OCI-LY1 (cell line): ENCODE measurements at regions not wholly inside any gene's neighbourhood (a gene's known extent, or its start where the extent isn't known, plus 50 kb on each side); places are given as distances from the start of the nearest gene placed in this dataset.

Source experiments
- H2AFZ ChIP-seq: fragments of 200-600 bp; sonication (generic), shearing (Covaris generic); 2 replicates; pipeline ENCODE4 v1.6.0; 2014; ENCODE audit warnings: antibody characterized with exemption, mild to moderate bottlenecking, low read length
- H3F3A ChIP-seq: fragments of 200-600 bp; sonication (generic), shearing (Covaris generic); 2 replicates; pipeline ENCODE4 v1.6.0; 2014; ENCODE audit warnings: mild to moderate bottlenecking, antibody characterized with exemption, low read length, moderate library complexity; ENCODE audit not compliant: insufficient read depth
- H3K27ac ChIP-seq: fragments of 200-600 bp; sonication (generic); 2 replicates; pipeline ENCODE4 v1.5.1; 2014; ENCODE audit warnings: low read length, mixed run types, mild to moderate bottlenecking, low read depth; ENCODE audit not compliant: poor library complexity, severe bottlenecking
- H3K27me3 ChIP-seq: fragments of 200-600 bp; sonication (generic); 2 replicates; pipeline ENCODE4 v1.6.0; 2014; ENCODE audit warnings: antibody characterized with exemption, mild to moderate bottlenecking, low read length, moderate library complexity; ENCODE audit not compliant: insufficient read depth
- H3K36me3 ChIP-seq: fragments of 200-600 bp; sonication (generic); 2 replicates; pipeline ENCODE4 v1.6.1; 2014; ENCODE audit warnings: mild to moderate bottlenecking, antibody characterized with exemption, low read length, moderate library complexity, mixed read lengths; ENCODE audit not compliant: insufficient read depth
- H3K4me1 ChIP-seq: fragments of 200-600 bp; sonication (generic); 2 replicates; pipeline ENCODE4 v1.5.1; 2014; ENCODE audit warnings: mild to moderate bottlenecking, low read length, moderate library complexity; ENCODE audit not compliant: insufficient read depth, severe bottlenecking
- H3K4me2 ChIP-seq: fragments of 200-600 bp; sonication (generic), shearing (Covaris generic); 2 replicates; pipeline ENCODE4 v1.6.1; 2014; ENCODE audit warnings: low read length
- H3K4me3 ChIP-seq: fragments of 200-600 bp; sonication (generic); 2 replicates; pipeline ENCODE4 v1.5.1; 2014; ENCODE audit warnings: low read length, low read depth, mild to moderate bottlenecking, mixed read lengths; ENCODE audit not compliant: poor library complexity, severe bottlenecking
- H3K79me2 ChIP-seq: fragments of 200-600 bp; shearing (Covaris generic); 2 replicates; pipeline ENCODE4 v1.6.1; 2016; ENCODE audit warnings: mixed run types, low read length, mixed read lengths; ENCODE audit not compliant: insufficient read depth
- H3K9ac ChIP-seq: fragments of 200-600 bp; sonication (generic), shearing (Covaris generic); 2 replicates; pipeline ENCODE4 v1.6.1; 2014; ENCODE audit warnings: mild to moderate bottlenecking, low read length, mixed read lengths
- H3K9me2 ChIP-seq: fragments of 200-600 bp; sonication (generic), shearing (Covaris generic); 2 replicates; pipeline ENCODE4 v1.6.1; 2014; ENCODE audit warnings: low read depth, mild to moderate bottlenecking, low read length, mixed read lengths
- H3K9me3 ChIP-seq: fragments of 200-600 bp; shearing (Covaris generic); 2 replicates; pipeline ENCODE4 v1.6.1; 2014; ENCODE audit warnings: low read length, mixed read lengths
- H4K20me1 ChIP-seq: fragments of 200-600 bp; sonication (generic), shearing (Covaris generic); 2 replicates; pipeline ENCODE4 v1.6.0; 2016; ENCODE audit warnings: mild to moderate bottlenecking, low read length; ENCODE audit not compliant: insufficient read depth
- CTCF ChIP-seq: fragments of 200-600 bp; sonication (generic), shearing (Covaris generic); IDR thresholded peaks from 2 replicates; pipeline ENCODE4 v1.5.1; 2017; ENCODE audit warnings: mild to moderate bottlenecking, antibody characterized with exemption, low read length, moderate library complexity, mixed read lengths
- EZH2 ChIP-seq: fragments of 200-600 bp; sonication (generic), shearing (Covaris generic); IDR thresholded peaks from 2 replicates; pipeline ENCODE4 v1.8.0; 2017; ENCODE audit warnings: borderline replicate concordance, mixed run types, mild to moderate bottlenecking, antibody characterized with exemption, low read length, moderate library complexity, mixed read lengths

GRCh38 chr6:93940381-93940780 lies 521.0 kb upstream of the EPHA7 start:
- H3K36me3 ChIP-seq = no peaks in the 10 kb centered on the region
- no peaks in the 10 kb centered on the region for H3K79me2 ChIP-seq
- no peak overlapping the region for H2AFZ ChIP-seq
- H3F3A ChIP-seq = no peaks in the 10 kb centered on the region
- H3K27me3 ChIP-seq = no peaks in the 10 kb centered on the region
- H3K4me3 ChIP-seq = no peak overlapping the region
- no peak overlapping the region for H3K9ac ChIP-seq
- TF ChIP-seq CTCF (no peak), EZH2 (no peak)
- H3K4me1 ChIP-seq = no peaks in the 10 kb centered on the region
- H3K27ac ChIP-seq = no peak overlapping the region
- H3K4me2 ChIP-seq = no peak overlapping the region
- no peaks in the 10 kb centered on the region for H4K20me1 ChIP-seq
- H3K9me2 ChIP-seq = no peaks in the 10 kb centered on the region
- H3K9me3 ChIP-seq = no peaks in the 10 kb centered on the region

- Histone ChIP-seq H3K4me1 (no peaks in the 10 kb centered on the region), H3K9me2 (no peaks in the 10 kb centered on the region), H3K9me3 (no peaks in the 10 kb centered on the region), H3F3A (no peaks in the 10 kb centered on the region), H3K4me3 (no peak overlapping the region), H3K36me3 (no peaks in the 10 kb centered on the region), H3K4me2 (no peak overlapping the region), H4K20me1 (no peaks in the 10 kb centered on the region), H3K79me2 (no peaks in the 10 kb centered on the region), H3K27me3 (no peaks in the 10 kb centered on the region), H2AFZ (no peak overlapping the region), H3K9ac (no peak overlapping the region), H3K27ac (no peak overlapping the region)
- no peak for TF ChIP-seq EZH2
- TF ChIP-seq CTCF = no peak
Observed at GRCh38 chr6:93932175-93932574, 512.8 kb upstream of the EPHA7 start.

GRCh38 chr6:93927731-93928130 lies 508.4 kb upstream of the EPHA7 start:
- Histone ChIP-seq H4K20me1 (no peaks in the 10 kb centered on the region), H3K9me2 (no peaks in the 10 kb centered on the region), H3K79me2 (no peaks in the 10 kb centered on the region), H3K9me3 (no peaks in the 10 kb centered on the region), H3K9ac (no peak overlapping the region), H2AFZ (no peak overlapping the region), H3F3A (no peaks in the 10 kb centered on the region), H3K27ac (no peak overlapping the region), H3K36me3 (no peaks in the 10 kb centered on the region), H3K4me2 (no peak overlapping the region), H3K4me3 (no peak overlapping the region), H3K4me1 (no peaks in the 10 kb centered on the region), H3K27me3 (no peaks in the 10 kb centered on the region)
- TF ChIP-seq EZH2 (no peak), CTCF (no peak)
